UCSD-AML1 (cell line): ENCODE measurements at regions not wholly inside any gene's neighbourhood (a gene's known extent, or its start where the extent isn't known, plus 50 kb on each side); places are given as distances from the start of the nearest gene placed in this dataset.

ENCODE experiments used
- DNase-seq: peaks from one replicate; lab custom pipeline; 2025; ENCODE audit not compliant: unreplicated experiment; lab: John Stamatoyannopoulos, UW

GRCh38 chr15:98139337-98139736, 178.8 kb downstream of the ARRDC4 start:
- no peak for DNase-seq

GRCh38 chr15:98142572-98142971, 182.1 kb downstream of the ARRDC4 start:
- DNase-seq, result no peak

GRCh38 chr15:98143116-98143515, 182.6 kb downstream of the ARRDC4 start:
- DNase-seq, result no peak

DNA sequence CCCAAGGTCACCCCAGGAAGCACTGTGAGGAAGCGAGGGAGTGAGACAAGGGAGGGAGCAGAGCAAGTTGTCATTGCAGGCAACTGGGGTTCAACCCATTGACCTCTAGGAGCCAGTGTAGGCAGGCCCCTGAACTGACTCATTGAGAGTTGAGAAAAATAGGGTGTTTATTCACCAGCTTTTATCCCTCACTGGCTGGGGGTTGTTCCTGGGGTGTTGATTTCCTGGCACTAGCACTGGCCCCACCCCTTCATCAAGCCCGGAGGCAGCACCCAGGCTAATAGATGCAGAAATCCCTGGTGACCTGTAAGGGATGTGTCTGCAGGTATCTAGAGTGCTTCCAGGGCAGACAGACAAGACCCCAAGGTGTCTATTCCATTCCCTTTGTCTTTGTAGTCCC, 183.9 kb downstream of the ARRDC4 start:
- no peak for DNase-seq

GRCh38 chr15:98146031-98146820, 185.7 kb downstream of the ARRDC4 start:
- no peak for DNase-seq

DNA sequence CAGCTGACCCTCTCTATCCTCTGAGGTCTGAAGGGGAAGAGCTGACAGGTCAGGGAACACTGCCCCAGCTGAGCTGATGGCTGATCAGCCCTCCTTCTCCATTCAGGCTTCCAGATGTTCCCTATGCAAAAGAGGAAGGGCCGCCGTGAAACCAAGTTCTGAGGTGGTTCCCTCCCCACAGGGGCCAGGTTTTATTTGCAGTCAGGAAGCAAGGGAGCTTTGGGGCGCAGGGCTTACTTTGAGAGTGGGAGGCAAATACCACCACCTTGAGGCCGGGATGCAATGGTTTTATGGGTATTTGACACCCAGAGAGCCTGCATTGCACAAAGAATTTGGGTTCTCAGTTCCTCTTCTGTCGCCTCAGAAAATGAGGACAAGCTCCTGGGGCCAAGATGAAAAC, 186.9 kb downstream of the ARRDC4 start:
- DNase-seq, result peak; percentile 68

DNA sequence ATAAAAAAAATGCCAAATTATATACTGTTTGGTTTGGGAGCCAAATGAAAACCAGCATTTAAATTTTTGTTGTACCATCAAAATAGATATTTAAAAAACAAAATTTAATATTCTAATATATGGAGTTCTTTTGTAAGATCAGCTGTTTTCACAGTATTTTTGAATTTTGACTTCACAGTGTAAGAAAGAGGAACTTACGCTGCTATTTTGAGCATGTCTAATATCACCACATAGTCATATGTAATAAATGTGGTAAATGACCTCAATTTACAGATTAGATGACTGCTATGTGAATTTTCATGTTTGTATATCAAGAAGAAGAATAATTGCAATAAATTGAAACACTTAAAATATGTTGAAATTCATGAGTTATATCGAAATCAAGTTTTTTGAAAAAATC, 189.6 kb downstream of the ARRDC4 start:
- DNase-seq, result no peak

GRCh38 chr15:98150536-98150935, 190.0 kb downstream of the ARRDC4 start:
- DNase-seq, result no peak

DNA sequence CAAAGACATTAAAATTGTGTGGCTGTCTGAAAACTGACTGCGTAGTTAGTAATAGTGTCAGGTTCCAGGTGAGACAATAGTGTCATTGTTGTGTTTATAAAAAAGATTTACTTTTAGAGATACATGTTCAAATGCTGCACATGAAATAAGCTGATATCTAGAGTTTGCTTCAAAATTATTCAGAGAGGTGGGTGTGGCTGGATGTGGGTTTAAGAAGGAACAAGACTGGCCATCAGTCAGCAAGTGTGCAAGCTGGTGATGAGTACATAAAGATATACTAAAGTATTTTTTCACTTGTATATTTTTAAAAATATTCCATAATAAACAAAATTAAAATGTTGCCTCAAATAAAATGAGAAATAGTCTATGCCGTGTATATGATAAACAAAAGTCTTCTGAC, 190.6 kb downstream of the ARRDC4 start:
- DNase-seq, result no peak

DNA sequence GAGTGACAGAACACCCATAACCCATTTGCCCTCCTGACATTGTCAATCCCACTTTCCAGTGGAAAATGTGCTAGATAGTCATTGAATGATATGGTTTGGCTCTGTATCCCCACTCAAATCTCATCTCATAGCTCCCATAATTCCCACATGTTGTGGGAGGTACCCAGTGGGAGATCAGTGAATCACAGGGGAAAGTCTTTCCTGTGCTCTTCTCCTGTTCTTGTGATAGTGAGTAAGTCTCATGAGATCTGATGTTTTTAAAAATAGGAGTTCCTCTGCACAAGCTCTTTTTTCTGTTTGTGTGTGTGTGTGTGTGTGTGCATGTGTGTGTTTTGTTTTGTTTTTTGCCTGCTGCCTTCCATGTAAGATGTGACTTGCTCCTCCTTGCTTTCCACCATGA, 191.7 kb downstream of the ARRDC4 start:
- no peak for DNase-seq

DNA sequence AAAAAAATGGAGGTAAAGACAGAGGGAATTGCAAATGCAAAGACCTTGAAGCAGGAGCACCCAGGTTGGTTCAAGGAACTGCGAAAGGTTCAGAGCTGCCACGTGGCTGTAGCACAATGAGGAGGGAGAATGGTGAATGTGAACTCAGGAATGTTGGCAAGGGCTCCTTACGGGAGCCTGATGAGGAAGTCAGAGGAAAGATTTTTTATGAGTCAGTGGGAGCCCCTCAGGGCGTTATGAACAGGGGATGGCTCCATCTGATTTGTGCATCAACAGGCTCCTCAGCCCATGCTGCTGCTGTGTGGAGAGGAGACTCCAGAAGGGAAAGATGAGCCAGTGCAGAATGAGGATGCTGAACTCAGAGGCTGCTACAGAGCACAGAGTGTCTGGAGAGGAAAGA, 194.4 kb downstream of the ARRDC4 start:
- no peak for DNase-seq

DNA sequence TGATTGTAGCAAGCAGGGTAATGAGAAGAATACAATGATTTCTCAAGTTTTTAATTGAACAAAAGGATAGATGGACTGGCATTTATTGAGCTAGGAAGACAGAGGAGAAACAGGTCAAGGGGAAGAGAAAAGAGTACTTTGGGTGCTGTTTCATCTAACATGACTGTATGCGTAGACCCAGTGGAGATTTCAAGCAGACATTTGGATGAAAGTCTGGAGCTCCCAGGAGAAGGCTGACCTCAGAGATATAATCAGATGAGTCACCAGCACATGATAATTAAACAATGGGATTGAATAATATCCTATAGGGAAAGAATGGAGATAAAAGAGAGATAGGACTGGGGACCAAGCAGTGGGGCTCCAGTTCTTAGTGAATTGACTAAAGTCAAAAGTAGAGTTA, 194.9 kb downstream of the ARRDC4 start:
- DNase-seq, result no peak

DNA sequence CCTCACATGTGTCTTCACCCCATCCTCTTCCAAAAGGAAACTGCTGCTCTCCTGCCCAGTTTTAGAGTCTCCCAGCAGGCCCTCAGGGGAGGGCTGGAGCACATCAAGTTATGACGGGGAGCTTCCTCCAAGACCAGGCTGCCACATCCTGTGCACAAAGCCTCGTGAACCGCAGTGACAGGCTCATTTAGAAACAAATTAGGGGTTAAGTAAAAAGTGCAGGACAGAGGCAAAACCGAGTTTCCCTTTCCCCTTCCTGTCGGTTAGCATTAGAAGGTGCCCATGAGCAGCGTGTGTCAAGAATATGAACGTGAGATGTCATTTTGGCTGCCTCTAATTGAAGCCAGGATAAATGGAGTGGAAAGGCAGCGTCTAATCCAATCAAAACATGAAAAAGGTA, 199.7 kb downstream of the ARRDC4 start:
- peak; percentile 89 for DNase-seq

DNA sequence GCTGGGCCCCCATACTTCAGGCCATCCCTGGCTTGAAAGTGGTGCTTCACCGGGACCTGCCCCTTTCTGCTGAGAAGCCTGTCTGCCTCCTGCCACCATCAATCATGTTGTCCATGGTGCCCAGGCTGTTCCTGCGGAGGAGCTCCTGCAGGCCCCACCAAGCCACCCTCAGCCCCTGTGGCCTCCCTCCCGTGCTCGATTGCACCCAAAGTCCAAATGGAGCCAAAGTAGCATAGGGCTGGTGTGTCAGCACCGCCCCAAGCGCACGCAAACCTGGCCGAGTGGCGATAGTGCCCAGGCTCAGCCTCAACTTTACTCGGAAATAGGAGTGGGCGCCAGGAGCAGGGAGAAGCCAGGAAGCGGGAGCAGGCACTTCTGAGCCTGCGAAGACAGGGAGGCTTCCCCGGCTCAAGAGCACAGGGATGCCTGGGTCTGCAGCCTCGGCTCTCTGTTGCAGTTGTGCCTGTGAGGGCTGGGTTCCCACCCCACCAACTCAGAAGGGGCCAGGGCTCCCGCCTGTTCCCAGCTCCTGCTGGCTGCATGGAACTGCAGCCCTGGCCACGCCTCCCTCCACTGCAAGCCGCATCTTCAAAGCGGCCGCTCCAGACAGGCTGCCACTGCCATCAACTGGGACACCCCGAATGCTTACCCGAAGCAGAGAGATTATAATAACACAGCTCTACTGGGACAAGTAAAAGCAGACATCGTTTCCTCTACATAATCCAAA, 203.0 kb downstream of the ARRDC4 start:
- no peak for DNase-seq

DNA sequence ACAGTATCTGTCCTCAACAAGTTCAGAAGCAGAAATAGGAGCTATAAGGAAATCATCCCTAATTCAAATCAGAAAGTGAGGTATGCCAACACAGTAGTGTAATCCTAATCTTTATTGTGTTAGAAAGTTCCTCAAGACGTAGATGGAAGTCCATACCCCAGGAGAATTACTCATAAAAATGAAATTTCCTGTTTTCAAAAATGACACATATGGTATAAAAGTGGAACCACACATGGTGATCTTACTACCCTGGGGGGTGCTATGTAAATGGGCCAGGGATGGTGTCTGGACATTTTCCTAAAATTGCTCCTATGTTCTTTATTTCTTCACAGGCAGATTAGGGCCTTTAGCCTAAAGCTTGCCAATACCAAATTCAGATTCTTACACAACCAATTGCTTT, 204.1 kb downstream of the ARRDC4 start:
- DNase-seq, result no peak

DNA sequence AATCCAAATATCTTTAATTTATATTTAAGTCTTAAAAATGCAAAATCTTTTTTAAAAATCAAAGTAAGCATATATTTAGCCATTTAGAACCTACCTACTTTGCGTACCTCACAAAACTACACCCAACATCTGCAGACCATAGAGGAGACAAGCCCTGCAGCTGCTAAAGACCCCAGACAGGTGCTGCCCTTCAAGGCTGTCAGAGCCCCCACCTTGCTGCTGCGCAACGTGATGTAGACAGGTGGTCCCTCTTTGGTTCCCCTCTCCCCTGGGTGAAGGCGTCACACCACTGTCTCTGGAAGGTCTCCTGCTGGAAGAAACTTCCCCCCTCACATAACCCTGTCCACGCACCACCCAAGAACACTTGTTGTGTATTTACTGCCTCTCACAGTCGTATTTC, 204.5 kb downstream of the ARRDC4 start:
- DNase-seq, result no peak

DNA sequence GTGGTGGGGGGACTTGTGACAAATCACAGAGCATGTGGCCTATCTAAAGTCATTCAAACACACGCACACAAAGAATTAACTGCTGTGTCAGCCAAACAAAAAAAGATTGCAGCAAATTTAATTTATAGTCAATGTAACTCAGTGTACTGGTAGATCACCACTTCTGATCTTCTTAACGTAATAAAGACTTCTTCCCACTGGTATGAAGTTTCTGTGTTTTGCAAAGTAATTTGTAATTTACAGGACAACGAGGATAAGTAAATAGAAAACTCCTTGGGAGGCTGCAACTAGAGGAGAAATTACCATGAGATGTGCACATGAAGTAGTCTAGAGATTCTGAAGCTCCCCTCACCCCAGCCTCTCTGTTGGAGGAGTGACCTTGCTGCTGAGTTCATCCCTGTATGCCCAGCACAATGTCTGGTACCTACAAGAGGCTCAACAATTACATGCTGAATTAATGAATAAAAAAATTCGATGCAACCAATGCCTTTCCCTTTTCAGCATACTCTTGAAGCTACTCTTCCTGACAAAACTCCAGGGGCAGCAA, 207.3 kb downstream of the ARRDC4 start:
- DNase-seq, result no peak

DNA sequence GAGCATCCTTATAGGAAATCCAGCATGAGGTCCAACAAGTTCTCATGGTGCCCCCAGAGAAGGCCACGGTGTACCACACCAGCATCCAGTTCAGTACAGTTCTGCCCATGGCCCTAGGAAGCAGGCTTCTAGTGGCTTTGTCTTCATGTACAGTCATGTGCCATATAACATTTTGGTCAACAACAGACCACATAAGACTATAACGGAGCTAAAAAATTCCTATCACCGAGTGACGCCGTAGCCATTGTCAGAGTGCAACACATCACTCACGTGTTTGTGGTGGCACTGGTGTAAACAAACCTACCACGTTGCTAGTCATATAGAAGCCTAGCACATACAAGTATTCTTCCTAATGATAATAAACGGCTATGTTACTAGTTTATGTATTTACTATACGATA, 209.0 kb downstream of the ARRDC4 start:
- no peak for DNase-seq

GRCh38 chr15:98174286-98174685, 213.8 kb downstream of the ARRDC4 start:
- peak; percentile 31 for DNase-seq

DNA sequence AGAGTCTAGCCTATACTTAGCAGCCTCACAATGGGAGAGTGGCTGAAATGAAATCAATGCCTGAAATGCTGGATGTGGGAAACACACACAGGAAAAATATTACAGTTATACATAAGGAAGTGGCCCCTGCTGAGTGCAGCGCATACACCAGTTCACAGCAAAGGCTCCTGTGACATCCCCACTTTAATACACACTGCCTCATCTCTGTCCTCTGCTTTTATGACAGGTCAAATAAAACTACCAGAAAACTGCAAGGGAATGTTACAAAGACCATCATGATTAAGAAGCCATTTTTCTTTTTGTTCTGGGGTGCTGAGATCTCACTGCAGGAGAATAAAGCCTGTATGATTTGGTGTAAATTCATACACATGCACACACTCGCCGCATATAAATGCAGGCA, 214.3 kb downstream of the ARRDC4 start:
- no peak for DNase-seq

- peak; percentile 55 for DNase-seq
Observed at GRCh38 chr15:98177966-98178592, 217.6 kb downstream of the ARRDC4 start.

DNA sequence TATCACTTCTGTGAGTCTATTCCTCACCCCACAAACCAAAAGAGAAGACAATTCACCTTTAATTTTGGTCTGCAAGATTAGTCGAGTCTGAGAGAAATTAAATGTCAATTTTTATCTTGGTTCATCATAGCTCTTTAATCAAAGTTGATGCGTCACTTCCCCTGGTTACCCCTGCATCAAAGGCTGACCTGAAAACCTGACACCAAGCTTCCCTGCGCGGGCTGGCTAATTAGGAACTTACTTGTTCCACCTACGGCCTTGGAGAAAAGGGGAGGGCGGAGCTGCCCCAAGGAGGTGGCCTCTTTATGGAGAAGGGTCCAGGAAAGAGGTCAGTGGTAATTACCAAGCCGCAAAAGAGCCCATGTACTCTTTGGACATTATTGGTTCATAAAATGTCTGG, 218.4 kb downstream of the ARRDC4 start:
- DNase-seq, result no peak
